Amniotic epithelial cell (primary cell): ENCODE measurements at regions not wholly inside any gene's neighbourhood (a gene's known extent, or its start where the extent isn't known, plus 50 kb on each side); places are given as distances from the start of the nearest gene placed in this dataset.
"Not testable (repeated sequence)": the region's sequence is repeated elsewhere in the genome, so short reads cannot be mapped to it uniquely, and the experiment has no call there.

ENCODE experiments used
- DNase-seq: peaks from one replicate; pipeline ENCODE4 v3.0.0-alpha.2; 2010; ENCODE audit warnings: low read depth

- DNase-seq = no peak
These were observed 55.9 kb downstream of the BAMBI start for GRCh38 chr10:28733245-28733644.

GRCh38 chr10:28733647-28734046 is 56.3 kb downstream of the BAMBI start:
- DNase-seq = no peak

GRCh38 chr10:28734938-28735759 is 57.8 kb downstream of the BAMBI start:
- DNase-seq = peak; percentile 96

- DNase-seq = no peak
These were observed 59.8 kb downstream of the BAMBI start for GRCh38 chr10:28737096-28737495.

- DNase-seq = peak; percentile 24
These were observed 60.9 kb downstream of the BAMBI start for GRCh38 chr10:28738200-28738599.

GRCh38 chr10:28743576-28743975 is 66.3 kb downstream of the BAMBI start:
- no peak for DNase-seq

GRCh38 chr10:28744069-28744768 is 66.9 kb downstream of the BAMBI start:
- no peak for DNase-seq

- peak; percentile 90 for DNase-seq
These were observed 77.8 kb downstream of the BAMBI start for GRCh38 chr10:28754930-28755718.

- peak; percentile 15 for DNase-seq
These were observed 83.9 kb downstream of the BAMBI start for GRCh38 chr10:28761084-28761846.

- DNase-seq = no peak
These were observed 86.3 kb downstream of the BAMBI start for GRCh38 chr10:28763471-28764170.

GRCh38 chr10:28765641-28766040 is 88.3 kb downstream of the BAMBI start:
- DNase-seq = peak; percentile 56

GRCh38 chr10:28768227-28768626 is 90.9 kb downstream of the BAMBI start:
- no peak for DNase-seq

- no peak for DNase-seq
These were observed 91.8 kb downstream of the BAMBI start for GRCh38 chr10:28769091-28769604.

- not testable (repeated sequence) for DNase-seq
These were observed 94.3 kb downstream of the BAMBI start for GRCh38 chr10:28771580-28772090.

GRCh38 chr10:28774051-28774995 is 97.0 kb downstream of the BAMBI start:
- DNase-seq = peak; percentile 19

- no peak for DNase-seq
These were observed 98.5 kb downstream of the BAMBI start for GRCh38 chr10:28775773-28776172.

- no peak for DNase-seq
These were observed 99.2 kb downstream of the BAMBI start for GRCh38 chr10:28776519-28776918.

GRCh38 chr10:28777911-28778310 is 100.6 kb downstream of the BAMBI start:
- DNase-seq = peak; percentile 60

GRCh38 chr10:28778524-28778923 is 101.2 kb downstream of the BAMBI start:
- DNase-seq = peak; percentile 77

- no peak for DNase-seq
These were observed 104.0 kb downstream of the BAMBI start for GRCh38 chr10:28781296-28781695.
